ENCODE measurements at regions not wholly inside any gene's neighbourhood (a gene's known extent, or its start where the extent isn't known, plus 50 kb on each side); places are given as distances from the start of the nearest gene placed in this dataset.

- TF ChIP-seq TAF1 (IDR thresholded peaks at IDR 0.05; ENCODE audit: borderline replicate concordance, insufficient read depth, low read length) (no peak), SIN3A (IDR thresholded peaks at IDR 0.05; ENCODE audit: borderline replicate concordance, insufficient read depth, low read length) (no peak), POLR2AphosphoS5 (IDR thresholded peaks at IDR 0.05; ENCODE audit: low read depth, low read length) (no peak), REST (IDR thresholded peaks at IDR 0.05; ENCODE audit: insufficient read depth in 1 of 2, low read depth in 2 of 2, low read length in 2 of 2) (no peak), FOXP2 (optimal IDR thresholded peaks at IDR 0.05; ENCODE audit: borderline replicate concordance, extremely low read depth, extremely low read length, insufficient read depth) (no peak)
Measured at GRCh38 chr1:199720496-199720895, 307.0 kb upstream of the NR5A2 start.

Data from PFSK-1 (cell line).